ENCODE measurements at regions not wholly inside any gene's neighbourhood (a gene's known extent, or its start where the extent isn't known, plus 50 kb on each side); places are given as distances from the start of the nearest gene placed in this dataset.

- Histone ChIP-seq H3K9me2 (ENCODE audit: insufficient read depth, low read length) (no peaks in the 10 kb centered on the region), H4K20me1 (ENCODE audit: insufficient read depth, low read length) (no peaks in the 10 kb centered on the region), H3K27ac (ENCODE audit: low read depth, low read length, poor library complexity, severe bottlenecking) (no peak overlapping the region), H3K36me3 (ENCODE audit: insufficient read depth, low read length) (no peaks in the 10 kb centered on the region), H3K9me3 (ENCODE audit: low read length) (no peaks in the 10 kb centered on the region), H3K4me3 (ENCODE audit: low read depth, low read length, poor library complexity, severe bottlenecking) (no peak overlapping the region), H3K79me2 (ENCODE audit: insufficient read depth, low read depth, low read length) (no peaks in the 10 kb centered on the region), H3K4me1 (ENCODE audit: insufficient read depth, low read length, poor library complexity, severe bottlenecking) (peaks cover 22% of the 10 kb centered on the region), H3K4me2 (ENCODE audit: low read length) (no peak overlapping the region), H2AFZ (ENCODE audit: low read length) (no peak overlapping the region)
- BruUV-seq (replicated peaks) = no TSS peak
- intact Hi-C loops (cut with micrococcal nuclease; ENCODE audit: unreplicated experiment) = no loop called here
- TF ChIP-seq CTCF (conservative IDR thresholded peaks at IDR 0.05; ENCODE audit: low read length) (no peak), EZH2phosphoT487 (IDR thresholded peaks at IDR 0.05; ENCODE audit: borderline replicate concordance, low read depth, low read length) (no peak)
- POLR2A ChIA-PET = interaction anchor here (0.7 to 1.3 kb wide), 2 partner anchors 34 kb away, joined by 3 read pairs; no protein-coding TSS in a partner anchor
- CTCF ChIA-PET (ENCODE audit: unreplicated experiment) = interaction anchor here (0.8 kb wide), 1 partner anchor 30 kb away, joined by 4 read pairs; no protein-coding TSS in a partner anchor
- DNase-seq (ENCODE audit: low spot score) = no peak
These were observed 76.5 kb upstream of the ATF7IP2 start for GRCh38 chr16:10309271-10309932.

- H3K4me3 ChIP-seq (ENCODE audit: low read depth, low read length, poor library complexity, severe bottlenecking) = no peak overlapping the region
- TF ChIP-seq EZH2phosphoT487 (IDR thresholded peaks at IDR 0.05; ENCODE audit: borderline replicate concordance, low read depth, low read length) = no peak
- TF ChIP-seq CTCF (conservative IDR thresholded peaks at IDR 0.05; ENCODE audit: low read length) = no peak
- peaks cover 28% of the 10 kb centered on the region for H3K4me1 ChIP-seq (ENCODE audit: insufficient read depth, low read length, poor library complexity, severe bottlenecking)
- H2AFZ ChIP-seq (ENCODE audit: low read length) = no peak overlapping the region; the same call in 1 of the 2 replicates
- H3K9me3 ChIP-seq (ENCODE audit: low read length) = no peaks in the 10 kb centered on the region
- CTCF ChIA-PET (ENCODE audit: unreplicated experiment) = no interaction called here
- no peak overlapping the region for H3K27ac ChIP-seq (ENCODE audit: low read depth, low read length, poor library complexity, severe bottlenecking)
- intact Hi-C loops (cut with micrococcal nuclease; ENCODE audit: unreplicated experiment) = loop anchor here (2.0 to 5.0 kb wide), 2 partner anchors 55 to 425 kb away; no protein-coding TSS in a partner anchor
- no peaks in the 10 kb centered on the region for H3K9me2 ChIP-seq (ENCODE audit: insufficient read depth, low read length)
- POLR2A ChIA-PET = interaction anchor here (0.7 kb wide), 1 partner anchor 1690 kb away, joined by 5 read pairs; no protein-coding TSS in a partner anchor
- DNase-seq (ENCODE audit: low spot score) = no peak
- BruUV-seq (replicated peaks) = no TSS peak
- H3K4me2 ChIP-seq (ENCODE audit: low read length) = no peak overlapping the region
- H4K20me1 ChIP-seq (ENCODE audit: insufficient read depth, low read length) = no peaks in the 10 kb centered on the region
- H3K36me3 ChIP-seq (ENCODE audit: insufficient read depth, low read length) = no peaks in the 10 kb centered on the region
- no peaks in the 10 kb centered on the region for H3K79me2 ChIP-seq (ENCODE audit: insufficient read depth, low read depth, low read length)
These were observed 73.9 kb upstream of the ATF7IP2 start for GRCh38 chr16:10312008-10312407.

Data from OCI-LY7 (cell line).